ENCODE measurements at regions not wholly inside any gene's neighbourhood (a gene's known extent, or its start where the extent isn't known, plus 50 kb on each side); places are given as distances from the start of the nearest gene placed in this dataset.

- TF ChIP-seq EP300 (conservative IDR thresholded peaks at IDR 0.05; ENCODE audit: poor library complexity, severe bottlenecking) (no peak), SMC3 (conservative IDR thresholded peaks at IDR 0.05; ENCODE audit: poor library complexity) (peak; percentile 37)
- H3K4me3 ChIP-seq (ENCODE audit: low read length), result no peak overlapping the region
- no peaks in the 10 kb centered on the region for H3K27me3 ChIP-seq (ENCODE audit: insufficient read depth, low read depth, low read length)
- H4K20me1 ChIP-seq (ENCODE audit: insufficient read depth), result no peaks in the 10 kb centered on the region
- no peak overlapping the region for H3K27ac ChIP-seq (ENCODE audit: low read length)
- H3K36me3 ChIP-seq (ENCODE audit: insufficient read depth, low read length), result no peaks in the 10 kb centered on the region
- no peaks in the 10 kb centered on the region for H3K9me2 ChIP-seq (ENCODE audit: insufficient read depth, low read length)
- no peaks in the 10 kb centered on the region for H3K79me2 ChIP-seq (replicated peaks; ENCODE audit: insufficient read depth, low read length)
- H3K9ac ChIP-seq (ENCODE audit: low read length), result no peak overlapping the region
- no peak overlapping the region for H2AFZ ChIP-seq (ENCODE audit: low read depth, low read length)
- H3F3A ChIP-seq (ENCODE audit: insufficient read depth, low read length, poor library complexity, severe bottlenecking), result no peaks in the 10 kb centered on the region
- H3K4me2 ChIP-seq (ENCODE audit: low read length), result no peak overlapping the region
- no peaks in the 10 kb centered on the region for H3K9me3 ChIP-seq (ENCODE audit: low read length)
Measured at GRCh38 chr19:31100981-31101380, 248.3 kb downstream of the TSHZ3 start.

DNA sequence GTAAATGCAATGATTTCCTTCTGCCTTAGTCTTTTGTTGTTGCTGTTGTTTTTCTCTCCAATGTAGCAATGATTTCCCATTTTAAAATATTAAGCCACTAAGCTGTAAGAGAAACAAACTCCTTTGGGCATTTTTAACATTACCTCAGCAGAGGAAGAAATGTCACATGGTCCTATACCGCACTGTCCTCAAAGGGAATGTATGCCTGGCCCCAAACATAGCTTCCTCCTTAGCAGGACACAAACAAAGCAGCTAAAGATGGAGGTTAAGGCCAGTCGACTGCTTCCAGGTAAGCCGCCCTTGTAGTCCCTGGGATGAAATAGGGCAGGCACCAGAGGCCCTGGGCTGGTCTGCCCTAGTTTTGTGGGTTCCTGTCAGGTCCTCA, 249.0 kb downstream of the TSHZ3 start:
- no peaks in the 10 kb centered on the region for H3F3A ChIP-seq (ENCODE audit: insufficient read depth, low read length, poor library complexity, severe bottlenecking)
- no peaks in the 10 kb centered on the region for H4K20me1 ChIP-seq (ENCODE audit: insufficient read depth)
- H3K9ac ChIP-seq (ENCODE audit: low read length), result no peak overlapping the region
- no peaks in the 10 kb centered on the region for H3K27me3 ChIP-seq (ENCODE audit: insufficient read depth, low read depth, low read length)
- TF ChIP-seq, protein P1, sequence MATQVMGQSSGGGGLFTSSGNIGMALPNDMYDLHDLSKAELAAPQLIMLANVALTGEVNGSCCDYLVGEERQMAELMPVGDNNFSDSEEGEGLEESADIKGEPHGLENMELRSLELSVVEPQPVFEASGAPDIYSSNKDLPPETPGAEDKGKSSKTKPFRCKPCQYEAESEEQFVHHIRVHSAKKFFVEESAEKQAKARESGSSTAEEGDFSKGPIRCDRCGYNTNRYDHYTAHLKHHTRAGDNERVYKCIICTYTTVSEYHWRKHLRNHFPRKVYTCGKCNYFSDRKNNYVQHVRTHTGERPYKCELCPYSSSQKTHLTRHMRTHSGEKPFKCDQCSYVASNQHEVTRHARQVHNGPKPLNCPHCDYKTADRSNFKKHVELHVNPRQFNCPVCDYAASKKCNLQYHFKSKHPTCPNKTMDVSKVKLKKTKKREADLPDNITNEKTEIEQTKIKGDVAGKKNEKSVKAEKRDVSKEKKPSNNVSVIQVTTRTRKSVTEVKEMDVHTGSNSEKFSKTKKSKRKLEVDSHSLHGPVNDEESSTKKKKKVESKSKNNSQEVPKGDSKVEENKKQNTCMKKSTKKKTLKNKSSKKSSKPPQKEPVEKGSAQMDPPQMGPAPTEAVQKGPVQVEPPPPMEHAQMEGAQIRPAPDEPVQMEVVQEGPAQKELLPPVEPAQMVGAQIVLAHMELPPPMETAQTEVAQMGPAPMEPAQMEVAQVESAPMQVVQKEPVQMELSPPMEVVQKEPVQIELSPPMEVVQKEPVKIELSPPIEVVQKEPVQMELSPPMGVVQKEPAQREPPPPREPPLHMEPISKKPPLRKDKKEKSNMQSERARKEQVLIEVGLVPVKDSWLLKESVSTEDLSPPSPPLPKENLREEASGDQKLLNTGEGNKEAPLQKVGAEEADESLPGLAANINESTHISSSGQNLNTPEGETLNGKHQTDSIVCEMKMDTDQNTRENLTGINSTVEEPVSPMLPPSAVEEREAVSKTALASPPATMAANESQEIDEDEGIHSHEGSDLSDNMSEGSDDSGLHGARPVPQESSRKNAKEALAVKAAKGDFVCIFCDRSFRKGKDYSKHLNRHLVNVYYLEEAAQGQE (IDR thresholded peaks at IDR 0.05; ENCODE audit: borderline replicate concordance), result no peak
- TF ChIP-seq CTCF (IDR thresholded peaks at IDR 0.05; ENCODE audit: poor library complexity, severe bottlenecking), result no peak
- no peak for TF ChIP-seq RAD21 (conservative IDR thresholded peaks at IDR 0.05)
- no peak for TF ChIP-seq MXI1 (conservative IDR thresholded peaks at IDR 0.05; ENCODE audit: poor library complexity, severe bottlenecking)
- no peak for TF ChIP-seq EP300 (conservative IDR thresholded peaks at IDR 0.05; ENCODE audit: poor library complexity, severe bottlenecking)
- no peak for TF ChIP-seq SMC3 (conservative IDR thresholded peaks at IDR 0.05; ENCODE audit: poor library complexity)
- TF ChIP-seq TAF1 (IDR thresholded peaks at IDR 0.05; ENCODE audit: low read depth), result no peak
- TF ChIP-seq POLR2AphosphoS5 (IDR thresholded peaks at IDR 0.05), result no peak
- TF ChIP-seq EZH2 (IDR thresholded peaks at IDR 0.05; ENCODE audit: borderline replicate concordance, insufficient read depth, low read length, poor library complexity, severe bottlenecking), result no peak
- no peak overlapping the region for H3K27ac ChIP-seq (ENCODE audit: low read length)
- H3K9me3 ChIP-seq (ENCODE audit: low read length), result no peaks in the 10 kb centered on the region
- H3K79me2 ChIP-seq (replicated peaks; ENCODE audit: insufficient read depth, low read length), result no peaks in the 10 kb centered on the region
- H2AFZ ChIP-seq (ENCODE audit: low read depth, low read length), result no peak overlapping the region
- no peaks in the 10 kb centered on the region for H3K9me2 ChIP-seq (ENCODE audit: insufficient read depth, low read length)
- no peaks in the 10 kb centered on the region for H3K36me3 ChIP-seq (ENCODE audit: insufficient read depth, low read length)
- H3K4me2 ChIP-seq (ENCODE audit: low read length), result no peak overlapping the region
- H3K4me3 ChIP-seq (ENCODE audit: low read length), result no peak overlapping the region

Measured in neural cell (in vitro differentiated cells).